Thymus (tissue), 11 donors: ENCODE measurements at regions not wholly inside any gene's neighbourhood (a gene's known extent, or its start where the extent isn't known, plus 50 kb on each side); places are given as distances from the start of the nearest gene placed in this dataset.

ENCODE experiments used
- DNase-seq, 9 donors: peaks; one replicate each; pipeline ENCODE4 v3.0.0-alpha.2; 2013; ENCODE audit warnings: low spot score in 9 of 9, low read depth in 6 of 9, missing footprints in 1 of 9
- H3K27ac ChIP-seq, 2 donors: one replicate each; pipeline ENCODE4 v1.5.1; 2013; ENCODE audit warnings: control low read depth in 1 of 2, low read depth in 1 of 2, low read length in 1 of 2, mild to moderate bottlenecking in 1 of 2, moderate library complexity in 1 of 2
- H3K27me3 ChIP-seq, 2 donors: one replicate each; pipeline ENCODE4 v1.5.1; 2013; ENCODE audit warnings: low read length in 1 of 2; ENCODE audit not compliant: control insufficient read depth in 2 of 2, insufficient read depth in 1 of 2
- H3K36me3 ChIP-seq, 2 donors: one replicate each; pipeline ENCODE4 v1.5.1; 2013; ENCODE audit warnings: low read length in 1 of 2, mild to moderate bottlenecking in 1 of 2, moderate library complexity in 1 of 2; ENCODE audit not compliant: control insufficient read depth in 2 of 2, insufficient read depth in 2 of 2
- H3K4me1 ChIP-seq, 2 donors: one replicate each; pipeline ENCODE4 v1.5.1; 2013; ENCODE audit warnings: low read length in 2 of 2; ENCODE audit not compliant: control insufficient read depth in 2 of 2, insufficient read depth in 2 of 2
- H3K4me3 ChIP-seq, 2 donors: one replicate each; pipeline ENCODE4 v1.5.1; 2013; ENCODE audit warnings: low read length in 2 of 2, control low read depth in 1 of 2, mild to moderate bottlenecking in 1 of 2
- H3K9me3 ChIP-seq, 2 donors: one replicate each; pipeline ENCODE4 v1.5.1; 2013; ENCODE audit warnings: low read length in 1 of 2, mild to moderate bottlenecking in 1 of 2; ENCODE audit not compliant: control insufficient read depth in 2 of 2, insufficient read depth in 1 of 2
- WGBS: extraction: QIAGEN DNeasy Blood & Tissue Kit; methylation state at CpG from one replicate; pipeline ENCODE4 v1.1.7; 2013; 5-methylcytosine and 5-hydroxymethylcytosine counted together
- donor health status: healthy.

- Histone ChIP-seq H3K4me3 (no peak overlapping the region), H3K9me3 (no peaks in the 10 kb centered on the region), H3K4me1 (no peaks in the 10 kb centered on the region), H3K36me3 (no peaks in the 10 kb centered on the region), H3K27me3 (peaks cover 0 to 5% of the 10 kb centered on the region in 2 donors), H3K27ac (no peak overlapping the region)
- 82% methylated on average over 10 of the region's 10 CpGs for WGBS
- DNase-seq, result no peak
These were observed 201.8 kb upstream of the FOXF1 start for GRCh38 chr16:86308514-86308913.

DNA sequence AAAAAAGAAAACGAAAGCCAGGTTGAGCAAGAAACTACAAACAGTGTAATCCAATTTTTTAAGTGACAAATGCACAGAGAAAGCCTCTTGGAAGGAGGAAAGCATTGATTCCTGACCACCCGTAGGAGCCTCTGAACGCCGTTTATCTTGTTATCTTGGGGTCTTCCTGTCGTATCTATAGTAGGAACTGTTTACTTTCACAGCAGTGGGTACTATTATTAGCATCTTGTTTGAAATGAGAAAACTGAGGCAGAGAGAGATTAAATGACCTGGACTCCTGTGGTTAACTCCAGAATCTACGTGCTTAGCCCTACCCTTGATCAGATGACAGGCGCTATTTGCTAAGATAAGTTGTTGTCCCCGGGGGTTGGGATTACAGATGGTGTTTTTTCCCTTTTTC, 196.7 kb upstream of the FOXF1 start:
- no peaks in the 10 kb centered on the region for H3K27me3 ChIP-seq
- no peak for DNase-seq
- H3K36me3 ChIP-seq, result no peaks in the 10 kb centered on the region
- no peaks in the 10 kb centered on the region for H3K9me3 ChIP-seq
- no peaks in the 10 kb centered on the region for H3K4me1 ChIP-seq
- WGBS, result 33% methylated on average over 8 of the region's 8 CpGs
- H3K4me3 ChIP-seq, result no peak overlapping the region
- no peak overlapping the region for H3K27ac ChIP-seq

GRCh38 chr16:86314402-86315025, 195.8 kb upstream of the FOXF1 start:
- H3K4me1 ChIP-seq, result no peaks in the 10 kb centered on the region
- no peak overlapping the region for H3K4me3 ChIP-seq
- H3K9me3 ChIP-seq, result no peaks in the 10 kb centered on the region
- WGBS, result 86% methylated on average over 15 of the region's 15 CpGs
- no peak for DNase-seq
- H3K27ac ChIP-seq, result no peak overlapping the region
- peaks cover 0 to 1% of the 10 kb centered on the region in 2 donors for H3K27me3 ChIP-seq
- H3K36me3 ChIP-seq, result no peaks in the 10 kb centered on the region

DNA sequence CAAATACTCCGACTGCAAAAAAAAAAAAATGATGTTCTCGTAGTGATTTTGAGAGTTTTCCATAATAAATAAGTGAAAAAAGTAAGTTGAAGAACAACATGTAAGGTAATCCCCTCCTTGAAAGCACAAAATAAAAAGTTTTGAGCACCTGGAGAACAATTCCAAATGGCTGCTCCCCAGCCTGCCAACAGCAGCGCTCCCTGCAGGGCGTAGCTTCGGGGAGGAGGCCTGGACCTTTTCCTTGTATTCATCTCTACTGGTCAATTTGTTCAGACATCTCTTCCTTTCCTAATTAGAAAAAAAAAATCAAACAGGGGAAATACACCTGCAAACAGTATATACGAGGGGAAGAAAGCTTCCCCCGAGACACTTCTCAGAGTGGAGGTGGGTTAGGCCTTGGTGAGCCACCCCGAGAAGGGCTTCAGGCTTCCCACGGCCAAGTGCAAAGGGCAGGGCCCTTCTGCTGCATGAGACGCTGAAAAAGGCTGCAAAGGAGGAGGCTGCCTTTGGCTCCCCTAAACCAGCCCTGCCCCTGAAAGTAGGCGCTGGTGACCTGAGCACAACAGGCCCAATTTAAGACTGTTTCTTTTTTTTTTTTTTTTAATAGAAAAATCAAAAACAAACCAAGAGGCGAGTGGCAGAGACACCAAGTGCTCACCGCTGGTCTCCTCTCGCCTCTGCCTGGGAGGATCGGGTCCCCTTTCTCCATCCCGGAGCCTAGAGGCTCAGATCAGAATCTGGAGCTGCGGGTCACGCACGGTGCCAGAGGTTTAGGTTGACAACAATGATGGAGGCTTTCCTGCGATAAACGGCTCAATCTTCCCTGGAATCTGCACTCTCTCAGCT, 193.1 kb upstream of the FOXF1 start:
- H3K36me3 ChIP-seq, result no peaks in the 10 kb centered on the region
- peak in 1 of 9 donors; percentile 3 for DNase-seq
- no peak overlapping the region for H3K4me3 ChIP-seq
- H3K27ac ChIP-seq, result no peak overlapping the region
- H3K27me3 ChIP-seq, result peaks cover 0 to 3% of the 10 kb centered on the region in 2 donors
- H3K9me3 ChIP-seq, result no peaks in the 10 kb centered on the region
- WGBS, result 86% methylated on average over 21 of the region's 21 CpGs
- no peaks in the 10 kb centered on the region for H3K4me1 ChIP-seq

DNA sequence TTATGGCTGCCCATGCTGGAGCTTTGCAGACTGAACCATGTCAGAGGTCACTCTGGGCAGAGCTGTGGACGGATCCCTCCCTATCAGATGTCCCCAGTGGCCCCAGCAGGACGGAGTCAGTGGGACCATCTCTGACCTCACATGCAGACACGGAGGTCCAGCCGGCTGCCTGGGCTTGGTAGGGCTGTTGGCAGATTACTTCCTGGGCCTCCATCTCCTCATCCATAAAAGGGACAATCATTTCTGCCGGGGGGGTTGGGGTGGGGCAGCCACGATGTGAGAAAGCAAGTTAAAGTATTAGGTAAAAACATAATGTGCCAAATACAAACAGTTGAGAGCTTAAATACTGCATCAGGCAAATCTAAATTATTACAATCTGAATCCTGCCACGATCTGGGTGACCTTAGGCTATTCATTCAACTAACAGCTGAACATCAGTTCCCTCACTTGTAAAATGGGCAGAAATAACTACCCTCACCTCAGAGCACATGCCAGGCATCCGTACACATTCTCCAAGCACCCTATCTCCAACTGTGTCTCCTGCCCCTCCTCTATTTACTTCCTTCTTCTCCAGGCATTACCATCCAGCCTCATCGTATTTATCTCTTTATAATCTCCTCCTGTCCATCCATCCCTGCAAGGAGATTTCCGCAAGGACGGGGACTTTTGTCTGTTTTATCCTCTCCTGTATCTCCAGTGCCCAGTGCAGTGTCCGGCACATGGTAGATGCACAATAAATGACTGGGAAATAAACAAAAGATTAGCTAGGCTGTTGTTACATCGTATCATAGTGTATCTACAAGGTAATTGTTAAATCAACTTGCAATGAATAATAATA, 192.3 kb upstream of the FOXF1 start:
- H3K4me3 ChIP-seq, result no peak overlapping the region
- H3K9me3 ChIP-seq, result no peaks in the 10 kb centered on the region
- WGBS, result 72% methylated on average over 13 of the region's 13 CpGs
- H3K4me1 ChIP-seq, result no peaks in the 10 kb centered on the region
- H3K27ac ChIP-seq, result no peak overlapping the region
- peaks cover 0 to 10% of the 10 kb centered on the region in 2 donors for H3K27me3 ChIP-seq
- peak in 1 of 9 donors; percentile 13 for DNase-seq
- no peaks in the 10 kb centered on the region for H3K36me3 ChIP-seq

DNA sequence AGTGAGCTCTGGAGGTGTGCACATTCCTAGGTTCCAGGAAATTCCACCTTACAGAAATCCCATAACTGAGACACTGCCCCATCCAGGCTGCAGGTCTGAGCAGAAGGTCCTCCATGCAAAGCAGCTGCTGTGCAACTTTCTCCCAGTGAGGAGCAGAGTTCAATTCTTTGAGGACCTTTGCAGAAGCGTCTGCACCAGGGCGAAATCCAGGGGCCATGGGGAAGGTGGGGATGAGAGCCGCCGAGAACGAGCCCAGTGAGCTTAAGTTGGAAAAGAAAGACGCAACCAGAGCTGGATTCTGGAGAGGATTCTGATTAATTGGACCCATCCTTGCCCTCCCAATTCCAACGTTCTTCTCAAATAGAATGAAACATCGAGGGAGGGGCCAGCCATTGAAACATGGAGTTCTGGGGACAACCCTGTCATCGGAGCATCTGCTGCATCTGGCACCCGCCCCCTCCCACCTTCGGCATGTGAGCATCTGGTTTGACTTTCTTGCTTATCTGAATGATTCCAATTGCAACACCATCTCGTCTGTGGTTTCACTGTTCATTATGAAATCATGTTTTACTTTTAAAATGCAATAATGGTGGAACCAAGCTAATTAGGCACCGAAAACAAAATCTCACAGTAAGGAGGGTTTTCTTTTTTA, 190.6 kb upstream of the FOXF1 start:
- DNase-seq, result peak in 1 of 9 donors; percentile 13
- Histone ChIP-seq H3K4me1 (no peaks in the 10 kb centered on the region), H3K27ac (no peak overlapping the region), H3K9me3 (no peaks in the 10 kb centered on the region), H3K27me3 (peaks cover 0 to 18% of the 10 kb centered on the region in 2 donors), H3K4me3 (no peak overlapping the region), H3K36me3 (no peaks in the 10 kb centered on the region)
- WGBS, result 81% methylated on average over 13 of the region's 13 CpGs

GRCh38 chr16:86320237-86320595, 190.1 kb upstream of the FOXF1 start:
- H3K36me3 ChIP-seq, result no peaks in the 10 kb centered on the region
- H3K9me3 ChIP-seq, result no peaks in the 10 kb centered on the region
- 96% methylated on average over 3 of the region's 3 CpGs for WGBS
- peaks cover 0 to 18% of the 10 kb centered on the region in 2 donors for H3K27me3 ChIP-seq
- no peak for DNase-seq
- no peak overlapping the region for H3K4me3 ChIP-seq
- H3K4me1 ChIP-seq, result no peaks in the 10 kb centered on the region
- H3K27ac ChIP-seq, result no peak overlapping the region

DNA sequence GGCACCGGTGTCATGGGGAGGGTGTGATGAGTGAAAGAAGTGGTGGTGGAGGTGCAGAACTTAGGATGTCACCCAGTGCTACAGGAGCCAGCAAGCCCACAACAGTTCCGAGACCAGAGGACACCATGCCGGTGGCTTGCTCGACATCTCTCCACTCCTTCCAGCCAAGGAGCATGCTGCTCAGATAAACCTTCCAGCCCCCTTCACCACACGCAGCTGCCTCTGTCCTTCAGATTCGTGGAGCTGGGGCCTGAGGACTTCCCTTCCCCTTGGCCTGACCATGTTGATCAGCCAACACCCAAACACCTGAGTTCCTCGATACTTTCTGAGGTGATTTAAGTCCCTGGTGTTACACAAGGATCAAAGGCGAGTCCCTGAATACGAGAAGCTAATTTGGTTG, 188.8 kb upstream of the FOXF1 start:
- WGBS, result 61% methylated on average over 9 of the region's 9 CpGs

More for the DNA sequence above, 188.8 kb upstream of the FOXF1 start:
- H3K9me3 ChIP-seq, result no peaks in the 10 kb centered on the region
- DNase-seq, result no peak
- H3K27ac ChIP-seq, result no peak overlapping the region
- no peak overlapping the region for H3K4me3 ChIP-seq
- no peaks in the 10 kb centered on the region for H3K36me3 ChIP-seq
- peaks cover 0 to 18% of the 10 kb centered on the region in 2 donors for H3K27me3 ChIP-seq
- H3K4me1 ChIP-seq, result no peaks in the 10 kb centered on the region
